Large intestine (tissue), 3 donors: ENCODE measurements at regions not wholly inside any gene's neighbourhood (a gene's known extent, or its start where the extent isn't known, plus 50 kb on each side); places are given as distances from the start of the nearest gene placed in this dataset.

Experiments used
- DNase-seq, 2 donors: peaks; one replicate each; pipeline versions ENCODE4 v3.0.0 to v3.0.0-alpha.2; 2013
- H3K27ac ChIP-seq: one replicate; pipeline ENCODE4 v1.5.1; 2013; ENCODE audit warnings: low read length
- H3K27me3 ChIP-seq: 2 replicates; pipeline ENCODE4 v1.6.1; 2013; ENCODE audit warnings: low read length; ENCODE audit not compliant: control insufficient read depth, insufficient read depth
- H3K36me3 ChIP-seq: 2 replicates; pipeline ENCODE4 v1.6.1; 2013; ENCODE audit warnings: low read length; ENCODE audit not compliant: control insufficient read depth, insufficient read depth
- H3K4me1 ChIP-seq: one replicate; pipeline ENCODE4 v1.6.1; 2013; ENCODE audit warnings: low read length; ENCODE audit not compliant: control insufficient read depth, insufficient read depth
- H3K4me3 ChIP-seq: one replicate; pipeline ENCODE4 v1.5.1; 2013; ENCODE audit warnings: low read length
- H3K9me3 ChIP-seq: one replicate; pipeline ENCODE4 v1.6.1; 2013; ENCODE audit warnings: mild to moderate bottlenecking, low read depth, low read length, moderate library complexity; ENCODE audit not compliant: control insufficient read depth
- WGBS: methylation state at CpG from one replicate; pipeline ENCODE4 v1.1.5; 2013; ENCODE audit warnings: low lambda C conversion rate; ENCODE audit not compliant: insufficient coverage; 5-methylcytosine and 5-hydroxymethylcytosine counted together

- 100% methylated on average over 1 of the region's 5 CpGs for WGBS
- Histone ChIP-seq H3K4me3 (no peak overlapping the region), H3K27ac (no peak overlapping the region), H3K27me3 (peaks cover 2% of the 10 kb centered on the region), H3K9me3 (no peaks in the 10 kb centered on the region), H3K4me1 (no peaks in the 10 kb centered on the region), H3K36me3 (no peaks in the 10 kb centered on the region)
- DNase-seq = no peak
Measured at GRCh38 chr15:53400986-53401385, 358.5 kb downstream of the WDR72 start.

GRCh38 chr15:53397041-53397616 lies 362.3 kb downstream of the WDR72 start:
- Histone ChIP-seq H3K4me1 (no peaks in the 10 kb centered on the region), H3K27me3 (peaks cover 2% of the 10 kb centered on the region), H3K36me3 (no peaks in the 10 kb centered on the region), H3K27ac (no peak overlapping the region), H3K4me3 (no peak overlapping the region), H3K9me3 (no peaks in the 10 kb centered on the region)
- WGBS = 100% methylated on average over 1 of the region's 3 CpGs
- DNase-seq = no peak

GRCh38 chr15:53395871-53396270 lies 363.6 kb downstream of the WDR72 start:
- Histone ChIP-seq H3K4me1 (no peaks in the 10 kb centered on the region), H3K9me3 (no peaks in the 10 kb centered on the region)

GRCh38 chr15:53390549-53390948 lies 368.9 kb downstream of the WDR72 start:
- H3K4me3 ChIP-seq = no peak overlapping the region
- no peaks in the 10 kb centered on the region for H3K27me3 ChIP-seq
- no peak overlapping the region for H3K27ac ChIP-seq
- H3K4me1 ChIP-seq = no peaks in the 10 kb centered on the region
- no peak for DNase-seq
- no peaks in the 10 kb centered on the region for H3K36me3 ChIP-seq
- WGBS = no CpG with 5 or more reads among the region's 1 CpG
- H3K9me3 ChIP-seq = no peaks in the 10 kb centered on the region

More at GRCh38 chr15:53395871-53396270, 363.6 kb downstream of the WDR72 start:
- Histone ChIP-seq H3K36me3 (no peaks in the 10 kb centered on the region), H3K4me3 (no peak overlapping the region), H3K27me3 (peaks cover 2% of the 10 kb centered on the region), H3K27ac (no peak overlapping the region)
- no peak for DNase-seq
- no CpG with 5 or more reads among the region's 2 CpGs for WGBS

GRCh38 chr15:53389271-53390037 lies 370.0 kb downstream of the WDR72 start:
- Histone ChIP-seq H3K4me3 (no peak overlapping the region), H3K4me1 (no peaks in the 10 kb centered on the region), H3K36me3 (no peaks in the 10 kb centered on the region), H3K27me3 (no peaks in the 10 kb centered on the region), H3K9me3 (no peaks in the 10 kb centered on the region), H3K27ac (no peak overlapping the region)
- DNase-seq = no peak
- WGBS = 80% methylated on average over 2 of the region's 15 CpGs

GRCh38 chr15:53384417-53384816 lies 375.0 kb downstream of the WDR72 start:
- Histone ChIP-seq H3K27ac (no peak overlapping the region), H3K36me3 (no peaks in the 10 kb centered on the region), H3K27me3 (no peaks in the 10 kb centered on the region), H3K4me3 (no peak overlapping the region), H3K9me3 (no peaks in the 10 kb centered on the region), H3K4me1 (no peaks in the 10 kb centered on the region)
- WGBS = no CpG with 5 or more reads among the region's 3 CpGs
- peak in 1 of 2 donors; percentile 15 for DNase-seq

- no peak overlapping the region for H3K4me3 ChIP-seq
- no CpG with 5 or more reads among the region's 4 CpGs for WGBS
- H3K9me3 ChIP-seq = no peaks in the 10 kb centered on the region
- no peaks in the 10 kb centered on the region for H3K4me1 ChIP-seq
- DNase-seq = no peak
- no peak overlapping the region for H3K27ac ChIP-seq
- no peaks in the 10 kb centered on the region for H3K27me3 ChIP-seq
- no peaks in the 10 kb centered on the region for H3K36me3 ChIP-seq
Measured at GRCh38 chr15:53378096-53378800, 381.2 kb downstream of the WDR72 start.

GRCh38 chr15:53367740-53368139 lies 391.7 kb downstream of the WDR72 start:
- no peaks in the 10 kb centered on the region for H3K36me3 ChIP-seq
- no peaks in the 10 kb centered on the region for H3K27me3 ChIP-seq
- H3K4me1 ChIP-seq = no peaks in the 10 kb centered on the region
- H3K9me3 ChIP-seq = peaks cover 4% of the 10 kb centered on the region
- no peak overlapping the region for H3K4me3 ChIP-seq
- no peak overlapping the region for H3K27ac ChIP-seq
- no peak for DNase-seq
- WGBS = no CpG with 5 or more reads among the region's 1 CpG

GRCh38 chr15:53360881-53361280 lies 398.6 kb downstream of the WDR72 start:
- H3K9me3 ChIP-seq = no peaks in the 10 kb centered on the region
- H3K4me3 ChIP-seq = no peak overlapping the region
- no peaks in the 10 kb centered on the region for H3K27me3 ChIP-seq
- H3K27ac ChIP-seq = no peak overlapping the region
- no peaks in the 10 kb centered on the region for H3K36me3 ChIP-seq
- no CpG with 5 or more reads among the region's 4 CpGs for WGBS
- H3K4me1 ChIP-seq = no peaks in the 10 kb centered on the region
- no peak for DNase-seq

- no peak overlapping the region for H3K27ac ChIP-seq
- H3K4me3 ChIP-seq = no peak overlapping the region
- WGBS = 40% methylated on average over 1 of the region's 2 CpGs
- H3K36me3 ChIP-seq = no peaks in the 10 kb centered on the region
- peak in 1 of 2 donors; percentile 10 for DNase-seq
- H3K4me1 ChIP-seq = no peaks in the 10 kb centered on the region
- no peaks in the 10 kb centered on the region for H3K27me3 ChIP-seq
- no peaks in the 10 kb centered on the region for H3K9me3 ChIP-seq
Measured at GRCh38 chr15:53359038-53359437, 400.4 kb downstream of the WDR72 start.
